LHCN-M2 (cell line): ENCODE measurements at regions not wholly inside any gene's neighbourhood (a gene's known extent, or its start where the extent isn't known, plus 50 kb on each side); places are given as distances from the start of the nearest gene placed in this dataset.
A peak's percentile ranks its signal among the peaks of the same experiment; 100 is the strongest.

Source experiments
- DNase-seq: peaks from one replicate; pipeline ENCODE4 v3.0.0-alpha.2; 2012; ENCODE audit warnings: low read depth

- no peak for DNase-seq
Observed at GRCh38 chr10:9719246-9719645, 1298.4 kb upstream of the CELF2 start.

- no peak for DNase-seq
Observed at GRCh38 chr10:9733766-9734165, 1283.9 kb upstream of the CELF2 start.

- DNase-seq = no peak
Observed at GRCh38 chr10:9734218-9734617, 1283.5 kb upstream of the CELF2 start.

GRCh38 chr10:9735731-9736130, 1281.9 kb upstream of the CELF2 start:
- no peak for DNase-seq

- peak; percentile 20 for DNase-seq
Observed at GRCh38 chr10:9743639-9744038, 1274.0 kb upstream of the CELF2 start.

GRCh38 chr10:9745158-9745557, 1272.5 kb upstream of the CELF2 start:
- DNase-seq = no peak

GRCh38 chr10:9757176-9757575, 1260.5 kb upstream of the CELF2 start:
- no peak for DNase-seq

GRCh38 chr10:9759596-9759995, 1258.1 kb upstream of the CELF2 start:
- no peak for DNase-seq

GRCh38 chr10:9762966-9763656, 1254.6 kb upstream of the CELF2 start:
- peak; percentile 97 for DNase-seq

- no peak for DNase-seq
Observed at GRCh38 chr10:9766762-9767161, 1250.9 kb upstream of the CELF2 start.

GRCh38 chr10:9781666-9782065, 1236.0 kb upstream of the CELF2 start:
- DNase-seq = peak; percentile 61

GRCh38 chr10:9786101-9786500, 1231.6 kb upstream of the CELF2 start:
- peak; percentile 50 for DNase-seq

GRCh38 chr10:9786576-9786975, 1231.1 kb upstream of the CELF2 start:
- peak; percentile 59 for DNase-seq

GRCh38 chr10:9789996-9790395, 1227.7 kb upstream of the CELF2 start:
- no peak for DNase-seq

- no peak for DNase-seq
Observed at GRCh38 chr10:9792181-9792580, 1225.5 kb upstream of the CELF2 start.

- DNase-seq = no peak
Observed at GRCh38 chr10:9796564-9796963, 1221.1 kb upstream of the CELF2 start.

GRCh38 chr10:9800011-9800410, 1217.7 kb upstream of the CELF2 start:
- DNase-seq = no peak

- no peak for DNase-seq
Observed at GRCh38 chr10:9800571-9800970, 1217.1 kb upstream of the CELF2 start.

GRCh38 chr10:9807846-9808245, 1209.8 kb upstream of the CELF2 start:
- DNase-seq = no peak

GRCh38 chr10:9811601-9812000, 1206.1 kb upstream of the CELF2 start:
- DNase-seq = no peak

- peak; percentile 45 for DNase-seq
Observed at GRCh38 chr10:9814285-9814864, 1203.3 kb upstream of the CELF2 start.

GRCh38 chr10:9819756-9820494, 1197.7 kb upstream of the CELF2 start:
- no peak for DNase-seq
